UCSD-AML1 (cell line): ENCODE measurements at regions not wholly inside any gene's neighbourhood (a gene's known extent, or its start where the extent isn't known, plus 50 kb on each side); places are given as distances from the start of the nearest gene placed in this dataset.
"Not testable (repeated sequence)": the region's sequence is repeated elsewhere in the genome, so short reads cannot be mapped to it uniquely, and the experiment has no call there.

ENCODE experiments used
- DNase-seq: peaks from one replicate; lab custom pipeline; 2025; ENCODE audit not compliant: unreplicated experiment; lab: John Stamatoyannopoulos, UW

GRCh38 chr4:164616961-164617360 is 137.0 kb upstream of the SMIM31 start:
- DNase-seq: no peak

DNA sequence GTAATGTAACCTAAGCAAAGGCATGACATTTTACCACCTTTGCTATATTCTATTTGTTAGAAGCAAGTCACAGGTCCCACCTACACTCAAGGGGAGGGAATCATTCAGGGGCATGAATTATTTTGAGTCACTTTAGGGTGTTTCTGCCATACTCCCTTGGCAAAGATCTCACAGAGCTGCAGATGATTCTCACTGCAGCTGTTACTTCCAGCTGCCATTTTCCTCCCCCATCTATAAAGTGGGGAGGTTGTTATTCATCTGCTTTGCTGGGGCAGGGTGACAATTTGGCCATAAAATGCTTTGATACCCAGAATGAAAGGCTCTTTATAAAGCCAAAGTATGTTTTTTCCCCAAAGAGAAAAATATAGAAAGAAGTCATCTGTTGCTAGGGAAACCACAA is 136.5 kb upstream of the SMIM31 start:
- DNase-seq: no peak

DNA sequence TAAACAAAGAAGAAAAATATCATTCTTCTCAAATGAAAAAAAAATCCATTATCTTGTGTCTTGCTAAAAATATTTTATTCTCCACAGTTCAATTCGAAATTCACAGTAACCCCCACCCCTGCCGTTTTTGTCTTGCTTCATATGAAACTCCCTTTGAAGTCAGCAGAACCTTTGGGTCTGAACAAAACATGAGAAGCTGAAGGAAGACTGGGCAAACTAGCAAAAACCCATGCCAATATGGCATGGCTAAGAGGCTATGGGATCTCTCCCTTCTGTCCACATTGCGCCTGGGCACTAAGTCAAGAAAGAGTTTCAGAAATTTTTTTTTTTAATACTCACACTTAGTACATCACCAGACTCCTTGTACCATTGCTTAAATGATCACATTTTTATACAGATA is 136.0 kb upstream of the SMIM31 start:
- no peak for DNase-seq

DNA sequence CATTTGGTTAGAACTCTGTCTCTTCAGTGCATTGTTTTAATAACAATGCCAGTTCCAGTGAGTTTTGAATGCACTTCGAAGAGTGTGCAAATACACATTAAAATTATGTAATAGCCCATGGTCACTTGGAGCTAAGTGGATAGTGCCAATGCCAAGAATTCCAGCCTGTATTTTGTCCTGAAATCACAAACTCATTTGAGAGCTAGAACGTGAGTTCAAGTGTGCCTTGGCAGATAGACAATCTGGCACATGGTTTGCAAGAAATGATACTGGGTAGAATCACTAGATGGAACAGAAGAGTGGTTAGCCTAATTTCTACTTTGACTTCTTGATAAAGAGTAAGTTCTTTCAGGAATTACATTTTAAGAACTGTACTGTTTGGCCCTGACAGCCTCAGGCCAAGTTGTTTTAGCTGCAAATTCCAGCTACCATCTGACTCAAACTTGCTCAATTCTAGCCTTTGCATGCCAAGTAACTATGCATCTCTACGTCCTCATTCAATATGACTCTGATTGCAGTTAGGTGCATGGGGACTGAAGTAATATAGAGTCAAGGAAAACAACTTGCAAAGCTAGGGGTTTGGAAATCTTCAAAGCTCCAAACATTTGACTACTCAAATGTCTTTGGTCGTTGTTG is 131.9 kb upstream of the SMIM31 start:
- DNase-seq: no peak

DNA sequence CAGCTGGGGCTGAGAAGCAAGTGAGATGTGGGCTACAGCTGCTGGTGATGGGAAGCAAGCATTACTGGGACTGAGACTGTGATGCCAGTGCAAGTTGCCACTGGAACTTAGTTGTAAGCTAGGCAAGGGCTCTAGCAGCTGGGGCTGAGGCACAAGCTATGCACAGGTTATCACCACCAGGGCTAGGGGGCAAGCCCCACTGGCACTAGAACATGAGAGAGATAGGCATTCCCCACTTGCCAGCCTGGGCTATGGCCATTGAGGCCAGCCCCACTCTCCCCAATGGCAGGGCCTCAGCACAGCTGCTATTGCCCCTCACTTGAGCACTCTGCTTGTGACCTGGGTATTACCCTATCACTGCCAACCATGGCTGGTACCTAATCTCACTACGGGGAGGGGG is 130.8 kb upstream of the SMIM31 start:
- no peak for DNase-seq

DNA sequence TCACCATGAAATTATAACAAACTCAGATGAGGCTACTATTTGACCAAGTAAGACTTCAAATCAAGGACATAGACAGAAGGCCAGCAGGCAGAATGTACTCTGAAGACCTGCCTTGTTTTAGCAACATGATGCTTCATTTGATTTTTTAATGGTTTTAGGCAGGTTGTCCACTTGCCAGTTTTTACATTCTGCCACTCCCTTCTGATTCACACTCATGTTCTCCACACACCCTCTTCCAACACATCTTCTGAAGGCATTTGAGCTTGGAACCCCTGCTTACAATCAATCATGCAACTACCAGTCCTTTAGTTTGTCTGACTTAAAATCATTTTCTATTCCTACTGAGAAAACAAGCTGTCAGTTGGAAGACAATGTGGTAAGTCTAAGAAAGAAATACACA is 114.9 kb upstream of the SMIM31 start:
- DNase-seq: no peak

DNA sequence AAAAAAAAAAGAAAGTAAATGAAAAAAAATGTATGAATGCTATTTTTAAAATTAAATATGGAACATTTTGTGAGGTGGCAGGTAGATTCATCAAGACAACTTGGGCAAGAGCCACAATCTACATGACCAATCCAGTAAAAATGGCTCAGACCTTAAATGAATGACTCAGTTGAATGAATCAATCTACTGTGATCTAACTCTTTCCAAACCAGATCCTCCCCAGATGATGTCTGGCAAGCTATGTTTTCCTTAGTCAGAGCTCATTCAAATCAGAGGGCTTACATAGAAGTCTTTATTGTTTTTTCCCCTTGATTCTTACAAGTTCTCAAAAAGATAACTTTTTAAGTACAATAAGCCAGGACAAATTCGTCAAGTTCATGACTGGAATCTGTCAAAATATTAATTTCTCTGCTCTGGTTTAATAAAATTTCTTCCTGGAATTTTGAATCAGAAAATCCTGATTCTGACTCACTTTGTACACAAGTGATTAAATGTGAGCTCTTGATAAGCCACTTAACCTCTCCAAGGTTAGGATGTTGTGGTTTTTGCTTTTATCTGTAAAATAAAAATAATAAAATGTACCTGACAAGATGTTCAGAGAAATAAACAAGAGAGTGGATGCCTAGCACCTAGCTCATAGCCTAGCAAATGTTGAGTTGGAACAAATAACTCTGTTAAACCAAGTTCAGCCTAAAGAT is 105.6 kb upstream of the SMIM31 start:
- no peak for DNase-seq

DNA sequence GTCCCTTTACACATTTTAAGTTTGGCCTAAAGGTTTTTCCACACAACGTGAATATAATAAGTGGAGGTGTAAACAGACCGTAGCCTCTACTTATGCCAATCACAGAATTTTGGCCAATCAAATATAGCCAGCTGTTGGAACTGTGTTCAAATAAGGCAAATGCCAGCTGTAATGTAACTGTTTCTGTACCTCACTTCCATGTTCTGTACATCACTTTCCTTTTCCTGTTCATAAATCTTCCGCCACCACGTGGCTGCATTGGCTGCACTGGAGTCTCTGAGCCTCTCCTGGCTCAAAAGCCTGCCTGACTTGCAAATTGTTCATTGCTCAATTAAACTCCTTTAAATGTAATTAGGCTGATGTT is 105.1 kb upstream of the SMIM31 start:
- DNase-seq: no peak

DNA sequence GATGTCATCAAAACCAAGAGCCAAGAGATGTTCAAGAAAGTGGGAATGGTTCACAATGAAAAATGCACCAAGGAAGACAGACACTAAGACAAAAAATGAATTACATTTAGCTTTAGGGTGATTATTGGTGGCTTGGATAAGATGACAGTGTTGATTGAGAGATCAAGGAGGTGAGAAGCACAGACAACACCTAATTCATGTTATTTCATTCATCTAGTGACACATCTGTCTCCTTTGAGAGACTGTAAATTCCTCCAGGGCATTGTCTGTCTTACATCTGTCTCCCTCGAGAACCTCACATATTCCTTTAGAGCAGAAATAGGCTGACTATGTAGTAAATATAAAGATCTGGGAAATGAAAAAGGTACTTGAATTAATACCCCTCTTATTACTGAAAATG is 94.2 kb upstream of the SMIM31 start:
- DNase-seq: no peak

- not testable (repeated sequence) for DNase-seq
Observed at GRCh38 chr4:164676152-164676551, 77.8 kb upstream of the SMIM31 start.

GRCh38 chr4:164683040-164683439 is 70.9 kb upstream of the SMIM31 start:
- DNase-seq: no peak

GRCh38 chr4:164695650-164696049 is 58.3 kb upstream of the SMIM31 start:
- DNase-seq: no peak

DNA sequence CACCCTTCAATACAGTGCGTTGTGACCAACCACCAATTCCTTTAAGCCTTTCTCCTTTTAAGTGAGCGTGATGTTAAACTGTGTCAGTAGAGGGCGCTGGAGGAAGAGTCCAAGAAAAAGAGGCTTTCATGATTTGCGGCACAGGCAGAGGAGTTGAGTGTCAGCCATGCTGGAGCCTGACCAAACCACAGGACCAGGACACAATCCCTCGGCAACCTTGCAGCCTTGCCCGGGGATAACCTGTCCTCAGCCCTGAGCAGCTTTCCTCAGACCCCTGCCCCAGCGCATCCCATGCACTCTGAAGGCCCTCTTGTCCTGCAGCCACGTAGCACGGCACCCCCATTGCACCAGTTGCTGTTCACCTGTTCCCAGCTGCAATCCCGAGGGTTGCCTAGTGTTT is 53.5 kb upstream of the SMIM31 start:
- peak; percentile 15 for DNase-seq

GRCh38 chr4:164701665-164702064 is 52.3 kb upstream of the SMIM31 start:
- no peak for DNase-seq
